T-cell (primary cell): ENCODE measurements at regions not wholly inside any gene's neighbourhood (a gene's known extent, or its start where the extent isn't known, plus 50 kb on each side); places are given as distances from the start of the nearest gene placed in this dataset.

Experiments used
- ATAC-seq, 4 experiments: fragments of 200-7000 bp in 3 of 4; fragments of 150-1000 bp in 1 of 4; cut with Tn5 transposase; replicated peaks in 1 of 4; 1 replicate in 3 of 4; 2 replicates in 1 of 4; pipeline ENCODE4 v1.10.0; 2021; ENCODE audit warnings: moderate library complexity in 3 of 4, mild to moderate bottlenecking in 2 of 4, moderate number of reproducible peaks in 1 of 4
- CTCF ChIA-PET, 2 donors: fragments of 300-600 bp; sonication (Branson Sonifier 250); formaldehyde crosslinking; loops; one replicate each; lab custom pipeline; 2022; ENCODE audit warnings: antibody characterized with exemption in 2 of 2; lab: Charles Lee
- POLR2A ChIA-PET, 2 donors: fragments of 300-600 bp; sonication (Branson Sonifier 250); formaldehyde crosslinking; loops; one replicate each; lab custom pipeline; 2022; ENCODE audit warnings: antibody characterized with exemption in 2 of 2; lab: Charles Lee
- DNase-seq, 35 experiments: peaks; one replicate each; pipeline versions ENCODE4 v3.0.0 to v3.0.0-alpha.2; 2013 to 2023
- H3K27ac ChIP-seq: one replicate; pipeline ENCODE4 v1.5.1; 2013; ENCODE audit warnings: low read length
- H3K27me3 ChIP-seq, 2 experiments: replicated peaks in 1 of 2; 1 replicate in 1 of 2; 2 replicates in 1 of 2; pipeline versions ENCODE4 v1.6.1 to v1.7.0; 2013; ENCODE audit warnings: low read length in 1 of 2, mixed read lengths in 1 of 2; ENCODE audit not compliant: control insufficient read depth in 2 of 2, insufficient read depth in 2 of 2; ENCODE audit errors: extremely low read depth in 1 of 2
- H3K36me3 ChIP-seq, 2 donors: 1 replicate in 1 of 2; 2 replicates in 1 of 2; pipeline versions ENCODE4 v1.6.1 to v1.7.0; 2013; ENCODE audit warnings: low read length in 1 of 2; ENCODE audit not compliant: control insufficient read depth in 2 of 2, insufficient read depth in 1 of 2; ENCODE audit errors: extremely low read depth in 1 of 2
- H3K4me1 ChIP-seq, 2 experiments: 1 replicate in 1 of 2; 2 replicates in 1 of 2; pipeline versions ENCODE4 v1.6.1 to v1.7.0; 2013; ENCODE audit warnings: low read length in 2 of 2, mixed read lengths in 1 of 2; ENCODE audit not compliant: insufficient read depth in 2 of 2, control insufficient read depth in 1 of 2; ENCODE audit errors: extremely low read depth in 1 of 2
- H3K4me3 ChIP-seq, 2 donors: 1 replicate in 1 of 2; 2 replicates in 1 of 2; pipeline versions ENCODE4 v1.5.1 to v1.7.0; 2013; ENCODE audit warnings: mild to moderate bottlenecking in 2 of 2, low read length in 1 of 2, moderate library complexity in 1 of 2; ENCODE audit not compliant: control insufficient read depth in 1 of 2; ENCODE audit errors: extremely low read depth in 1 of 2
- H3K9me3 ChIP-seq: 2 replicates; pipeline ENCODE4 v1.7.0; 2013
- H3K27ac Mint-ChIP-seq, 2 donors: one replicate each; pipeline ENCODE4 v1.8.0; 2020 to 2021; ENCODE audit warnings: mild to moderate bottlenecking in 2 of 2, mixed read lengths in 2 of 2
- H3K27me3 Mint-ChIP-seq, 2 donors: one replicate each; pipeline ENCODE4 v1.8.0; 2021 to 2022; ENCODE audit warnings: mixed read lengths in 2 of 2
- H3K36me3 Mint-ChIP-seq: one replicate; pipeline ENCODE4 v1.8.0; 2021; ENCODE audit warnings: mixed read lengths
- H3K4me1 Mint-ChIP-seq, 3 donors: one replicate each; pipeline ENCODE4 v1.8.0; 2020 to 2022; ENCODE audit warnings: mixed read lengths in 3 of 3, mild to moderate bottlenecking in 1 of 3
- H3K4me3 Mint-ChIP-seq, 3 donors: one replicate each; pipeline ENCODE4 v1.8.0; 2020 to 2022; ENCODE audit warnings: mild to moderate bottlenecking in 3 of 3, mixed read lengths in 3 of 3, moderate library complexity in 3 of 3
- H3K9me3 Mint-ChIP-seq, 3 donors: one replicate each; pipeline ENCODE4 v1.8.0; 2020 to 2022; ENCODE audit warnings: mixed read lengths in 3 of 3
- WGBS: methylation state at CpG from one replicate; pipeline ENCODE4 v1.1.5; 2013; ENCODE audit warnings: missing lambda C conversion rate; ENCODE audit not compliant: insufficient coverage; 5-methylcytosine and 5-hydroxymethylcytosine counted together

GRCh38 chr9:82153032-82153431 is 164.5 kb downstream of the SPATA31D1 start:
- H3K4me1 ChIP-seq: no peaks in the 10 kb centered on the region
- ATAC-seq: no peak
- ChIA-PET POLR2A (no interaction called here), CTCF (no interaction called here)
- H3K27me3 Mint-ChIP-seq: no peaks in the 10 kb centered on the region
- no peaks in the 10 kb centered on the region for H3K27me3 ChIP-seq
- H3K9me3 Mint-ChIP-seq: peaks cover 0 to 11% (median 7%) of the 10 kb centered on the region in 3 donors
- no peak overlapping the region for H3K4me3 ChIP-seq
- H3K4me1 Mint-ChIP-seq: no peaks in the 10 kb centered on the region
- no peak overlapping the region for H3K27ac ChIP-seq
- no peak overlapping the region for H3K27ac Mint-ChIP-seq
- H3K36me3 Mint-ChIP-seq: no peaks in the 10 kb centered on the region
- no peaks in the 10 kb centered on the region for H3K36me3 ChIP-seq
- no peak overlapping the region for H3K4me3 Mint-ChIP-seq
- H3K9me3 ChIP-seq: no peaks in the 10 kb centered on the region
- DNase-seq: no peak

DNA sequence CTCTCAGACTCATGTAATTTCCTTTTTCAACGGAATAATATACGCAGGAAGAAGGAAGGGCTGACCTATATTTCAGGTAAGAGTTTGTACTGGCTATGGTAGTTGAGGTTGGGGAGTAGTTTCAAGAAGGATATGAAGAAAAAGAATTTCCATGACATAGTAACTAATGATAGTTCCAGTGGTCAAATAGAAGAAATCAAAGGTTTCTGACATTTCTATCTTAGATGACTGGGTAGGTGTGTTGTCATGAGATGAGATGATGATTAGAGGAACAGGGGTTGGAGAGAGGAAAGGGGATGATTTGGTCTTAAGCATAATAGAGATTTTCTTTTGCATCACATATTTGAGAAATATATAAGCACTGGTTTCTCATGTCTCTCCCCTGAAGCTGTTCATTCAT is 166.0 kb downstream of the SPATA31D1 start:
- ChIA-PET POLR2A (no interaction called here), CTCF (no interaction called here)
- ATAC-seq: no peak
- no peak for DNase-seq
- H3K4me1 ChIP-seq: no peaks in the 10 kb centered on the region
- no peaks in the 10 kb centered on the region for H3K4me1 Mint-ChIP-seq
- peaks cover 0 to 11% (median 7%) of the 10 kb centered on the region in 3 donors for H3K9me3 Mint-ChIP-seq
- H3K4me3 ChIP-seq: no peak overlapping the region
- H3K27me3 ChIP-seq: no peaks in the 10 kb centered on the region
- H3K9me3 ChIP-seq: no peaks in the 10 kb centered on the region
- H3K36me3 Mint-ChIP-seq: no peaks in the 10 kb centered on the region
- no peaks in the 10 kb centered on the region for H3K36me3 ChIP-seq
- no CpG with 5 or more reads among the region's 2 CpGs for WGBS
- H3K27ac ChIP-seq: no peak overlapping the region
- H3K27me3 Mint-ChIP-seq: no peaks in the 10 kb centered on the region
- no peak overlapping the region for H3K27ac Mint-ChIP-seq
- H3K4me3 Mint-ChIP-seq: no peak overlapping the region

DNA sequence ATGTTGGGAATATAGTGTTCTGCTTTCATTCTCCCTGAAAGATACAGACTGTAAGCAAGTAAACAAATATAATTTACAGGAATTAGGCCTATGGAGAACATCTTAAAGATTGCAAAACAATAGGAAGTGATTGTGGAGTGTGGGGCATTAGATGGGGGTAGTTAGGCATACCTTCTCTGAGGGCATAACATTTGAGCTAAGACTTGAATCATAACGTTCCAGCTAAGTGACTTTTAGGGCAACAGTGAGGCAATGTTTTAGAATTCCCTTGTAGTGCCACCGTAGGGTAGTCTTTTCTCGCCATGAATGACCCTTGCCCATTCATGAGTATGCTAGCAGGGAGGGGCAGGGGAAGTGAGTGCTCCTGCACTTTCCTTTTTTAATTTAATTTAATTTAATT is 173.3 kb downstream of the SPATA31D1 start:
- ATAC-seq: no peak
- CTCF ChIA-PET: no interaction called here

GRCh38 chr9:82164159-82164558 is 175.6 kb downstream of the SPATA31D1 start:
- no peaks in the 10 kb centered on the region for H3K4me1 Mint-ChIP-seq
- 83% methylated on average over 1 of the region's 2 CpGs for WGBS
- Histone ChIP-seq H3K9me3 (no peaks in the 10 kb centered on the region), H3K36me3 (no peaks in the 10 kb centered on the region), H3K4me1 (no peaks in the 10 kb centered on the region), H3K27me3 (no peaks in the 10 kb centered on the region), H3K4me3 (no peak overlapping the region), H3K27ac (no peak overlapping the region)
- DNase-seq: no peak
- no peak for ATAC-seq
- H3K36me3 Mint-ChIP-seq: no peaks in the 10 kb centered on the region
- H3K4me3 Mint-ChIP-seq: no peak overlapping the region
- H3K27me3 Mint-ChIP-seq: no peaks in the 10 kb centered on the region
- H3K27ac Mint-ChIP-seq: no peak overlapping the region
- H3K9me3 Mint-ChIP-seq: peaks cover 0 to 8% (median 6%) of the 10 kb centered on the region in 3 donors
- ChIA-PET POLR2A (no interaction called here), CTCF (no interaction called here)

More for the DNA sequence above, 173.3 kb downstream of the SPATA31D1 start:
- Histone ChIP-seq H3K4me3 (no peak overlapping the region), H3K27ac (no peak overlapping the region), H3K4me1 (no peaks in the 10 kb centered on the region), H3K27me3 (no peaks in the 10 kb centered on the region), H3K36me3 (no peaks in the 10 kb centered on the region), H3K9me3 (no peaks in the 10 kb centered on the region)
- H3K27ac Mint-ChIP-seq: no peak overlapping the region
- H3K27me3 Mint-ChIP-seq: no peaks in the 10 kb centered on the region
- H3K9me3 Mint-ChIP-seq: peaks cover 4 to 10% (median 6%) of the 10 kb centered on the region in 3 donors
- no peaks in the 10 kb centered on the region for H3K36me3 Mint-ChIP-seq
- no peak overlapping the region for H3K4me3 Mint-ChIP-seq
- WGBS: no CpG with 5 or more reads among the region's 3 CpGs
- DNase-seq: no peak
- POLR2A ChIA-PET: no interaction called here
- H3K4me1 Mint-ChIP-seq: no peaks in the 10 kb centered on the region

- H3K4me3 ChIP-seq: no peak overlapping the region
- Mint-ChIP-seq H3K4me1 (no peaks in the 10 kb centered on the region), H3K9me3 (peaks cover 0 to 4% (median 0%) of the 10 kb centered on the region in 3 donors), H3K27me3 (no peaks in the 10 kb centered on the region), H3K4me3 (no peak overlapping the region), H3K27ac (no peak overlapping the region), H3K36me3 (no peaks in the 10 kb centered on the region)
- no peaks in the 10 kb centered on the region for H3K36me3 ChIP-seq
- no peak overlapping the region for H3K27ac ChIP-seq
- no peak for DNase-seq
- no CpG with 5 or more reads among the region's 4 CpGs for WGBS
- no peaks in the 10 kb centered on the region for H3K4me1 ChIP-seq
- no peaks in the 10 kb centered on the region for H3K27me3 ChIP-seq
- CTCF ChIA-PET: no interaction called here
- POLR2A ChIA-PET: interaction anchor here in 1 of 2 donors (0.9 kb wide), 1 partner anchor 10 kb away, joined by 3 read pairs; no protein-coding TSS in a partner anchor
- no peak for ATAC-seq
- no peaks in the 10 kb centered on the region for H3K9me3 ChIP-seq
These were observed 178.7 kb downstream of the SPATA31D1 start for GRCh38 chr9:82167296-82167695.

DNA sequence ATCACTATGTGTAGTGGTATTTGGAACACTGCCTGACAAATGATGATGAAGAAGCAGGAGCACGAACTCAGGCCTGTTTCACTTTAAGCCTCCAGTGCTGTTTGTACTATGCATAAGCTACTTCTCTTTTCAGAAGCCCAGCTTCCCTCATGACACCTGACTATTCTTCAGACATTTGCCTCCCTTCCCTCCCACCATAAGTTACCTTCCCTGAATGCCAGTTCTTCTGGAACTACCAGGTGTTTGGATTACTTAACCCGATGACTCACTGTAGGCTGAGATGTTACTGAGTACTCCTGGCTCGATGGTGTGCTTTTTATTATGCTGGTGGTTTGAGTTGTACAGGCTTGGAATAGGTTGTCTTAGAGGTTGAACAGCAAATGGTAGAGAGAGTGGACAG is 180.0 kb downstream of the SPATA31D1 start:
- no peak for DNase-seq
- no peaks in the 10 kb centered on the region for H3K27me3 ChIP-seq
- H3K4me1 Mint-ChIP-seq: no peaks in the 10 kb centered on the region
- 92% methylated on average over 2 of the region's 3 CpGs for WGBS
- ATAC-seq: no peak
- POLR2A ChIA-PET: no interaction called here
- H3K27me3 Mint-ChIP-seq: no peaks in the 10 kb centered on the region
- H3K9me3 Mint-ChIP-seq: peaks cover 0 to 2% (median 0%) of the 10 kb centered on the region in 3 donors
- H3K9me3 ChIP-seq: no peaks in the 10 kb centered on the region
- H3K27ac Mint-ChIP-seq: no peak overlapping the region
- CTCF ChIA-PET: no interaction called here
- H3K36me3 Mint-ChIP-seq: no peaks in the 10 kb centered on the region
- H3K36me3 ChIP-seq: no peaks in the 10 kb centered on the region
- H3K4me1 ChIP-seq: no peaks in the 10 kb centered on the region
- H3K4me3 Mint-ChIP-seq: no peak overlapping the region
- H3K4me3 ChIP-seq: no peak overlapping the region
- H3K27ac ChIP-seq: no peak overlapping the region

DNA sequence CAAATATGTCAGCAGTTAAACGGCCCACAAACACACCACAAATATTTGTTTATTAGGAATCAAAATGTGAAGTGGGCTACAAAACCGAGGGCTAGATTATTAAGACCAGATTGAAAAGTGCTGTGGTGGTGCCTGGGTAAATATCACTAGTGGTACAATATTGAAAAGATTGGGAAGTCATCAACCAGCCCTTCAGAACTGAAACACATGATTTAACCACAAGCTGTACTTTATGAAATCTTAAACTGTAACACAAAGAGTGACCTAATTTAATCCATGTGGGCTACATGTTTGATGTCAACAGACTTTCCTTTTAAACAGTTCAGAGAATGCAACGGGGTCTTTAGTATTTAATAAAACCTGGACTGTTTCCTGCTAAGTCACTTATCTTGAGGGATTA is 182.3 kb downstream of the SPATA31D1 start:
- Mint-ChIP-seq H3K4me3 (no peak overlapping the region), H3K27me3 (no peaks in the 10 kb centered on the region), H3K27ac (no peak overlapping the region), H3K9me3 (peaks cover 2 to 8% (median 8%) of the 10 kb centered on the region in 3 donors), H3K4me1 (no peaks in the 10 kb centered on the region), H3K36me3 (no peaks in the 10 kb centered on the region)
- POLR2A ChIA-PET: no interaction called here
- ATAC-seq (no peak), DNase-seq (no peak)
- Histone ChIP-seq H3K9me3 (no peaks in the 10 kb centered on the region), H3K4me3 (no peak overlapping the region), H3K36me3 (no peaks in the 10 kb centered on the region), H3K27ac (no peak overlapping the region), H3K4me1 (no peaks in the 10 kb centered on the region), H3K27me3 (no peaks in the 10 kb centered on the region)
- CTCF ChIA-PET: no interaction called here
- WGBS: no CpG with 5 or more reads among the region's 3 CpGs
